ENCODE measurements at regions not wholly inside any gene's neighbourhood (a gene's known extent, or its start where the extent isn't known, plus 50 kb on each side); places are given as distances from the start of the nearest gene placed in this dataset.

DNA sequence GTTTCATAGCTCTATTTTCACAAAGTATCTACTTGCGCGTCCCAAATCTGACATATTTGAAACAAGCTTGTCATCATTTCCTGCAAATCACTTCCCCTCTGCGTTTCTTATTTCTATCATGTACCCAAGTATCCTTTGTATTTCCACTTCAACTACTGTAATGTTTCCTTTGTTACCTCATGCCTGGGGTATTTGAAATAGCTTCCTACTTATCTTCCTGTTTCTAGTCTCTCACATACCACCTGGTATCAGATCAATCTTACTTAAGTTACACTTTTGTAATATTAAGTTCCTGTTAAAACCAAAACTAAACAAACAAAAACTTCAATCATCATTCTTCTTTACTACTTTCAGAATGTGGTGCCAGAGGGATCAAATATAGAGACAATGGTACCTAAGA lies 93.6 kb upstream of the SMAD1 start:
- H3K4me3 ChIP-seq (ENCODE audit: low read length) = no peak overlapping the region
- DNase-seq (ENCODE audit: low read depth) = no peak

DNA sequence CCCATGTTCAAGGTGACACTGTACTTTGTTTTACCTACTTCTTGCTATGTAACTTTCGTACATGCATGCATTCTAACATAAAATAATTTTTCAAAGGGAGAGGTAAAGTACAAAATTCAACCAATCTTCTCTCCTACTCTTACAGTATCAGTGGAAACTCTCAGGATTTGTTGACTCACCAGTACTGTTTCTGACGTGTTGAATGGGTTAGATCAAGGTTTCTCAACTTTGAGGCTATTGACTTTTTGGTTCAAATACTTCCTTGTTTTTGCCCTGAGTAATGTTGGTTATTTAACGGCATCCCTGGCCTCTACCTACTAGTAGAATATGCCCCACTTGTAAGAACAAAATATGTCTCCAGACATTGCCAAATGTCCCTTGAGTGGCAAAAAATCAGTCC lies 94.6 kb upstream of the SMAD1 start:
- H3K4me3 ChIP-seq (ENCODE audit: low read length) = no peak overlapping the region
- no peak for TF ChIP-seq CTCF (conservative IDR thresholded peaks at IDR 0.05; ENCODE audit: low read depth, low read length)
- no peak for DNase-seq (ENCODE audit: low read depth)

More for the DNA sequence above, 93.6 kb upstream of the SMAD1 start:
- TF ChIP-seq CTCF (conservative IDR thresholded peaks at IDR 0.05; ENCODE audit: low read depth, low read length) = no peak

- H3K4me3 ChIP-seq (ENCODE audit: low read length) = no peak overlapping the region
- TF ChIP-seq CTCF (conservative IDR thresholded peaks at IDR 0.05; ENCODE audit: low read depth, low read length) = no peak
- no peak for DNase-seq (ENCODE audit: low read depth)
Observed at GRCh38 chr4:145381163-145381562, 100.5 kb upstream of the SMAD1 start.

DNA sequence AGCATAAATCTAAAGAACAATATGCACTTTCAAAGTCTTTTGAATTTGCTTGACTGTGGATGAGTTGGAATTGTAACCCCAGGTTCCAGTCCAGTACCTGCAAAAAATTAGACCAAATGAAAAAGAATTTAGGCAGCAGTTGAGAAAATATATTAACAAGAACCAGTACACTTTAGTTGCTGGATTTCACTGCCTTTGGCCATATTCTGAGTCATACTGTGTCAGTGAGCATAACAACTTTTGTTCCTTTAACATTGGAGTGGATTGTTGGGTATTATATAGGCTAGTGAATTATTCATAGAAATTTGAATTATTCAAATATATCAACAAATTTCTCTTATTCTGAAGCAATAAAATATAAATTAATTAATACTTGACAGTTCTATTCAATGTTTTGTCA lies 101.5 kb upstream of the SMAD1 start:
- no peak for TF ChIP-seq CTCF (conservative IDR thresholded peaks at IDR 0.05; ENCODE audit: low read depth, low read length)
- H3K4me3 ChIP-seq (ENCODE audit: low read length) = no peak overlapping the region
- DNase-seq (ENCODE audit: low read depth) = no peak

- TF ChIP-seq CTCF (conservative IDR thresholded peaks at IDR 0.05; ENCODE audit: low read depth, low read length) = no peak
- DNase-seq (ENCODE audit: low read depth) = no peak
- H3K4me3 ChIP-seq (ENCODE audit: low read length) = no peak overlapping the region
Observed at GRCh38 chr4:145375416-145375815, 106.2 kb upstream of the SMAD1 start.

DNA sequence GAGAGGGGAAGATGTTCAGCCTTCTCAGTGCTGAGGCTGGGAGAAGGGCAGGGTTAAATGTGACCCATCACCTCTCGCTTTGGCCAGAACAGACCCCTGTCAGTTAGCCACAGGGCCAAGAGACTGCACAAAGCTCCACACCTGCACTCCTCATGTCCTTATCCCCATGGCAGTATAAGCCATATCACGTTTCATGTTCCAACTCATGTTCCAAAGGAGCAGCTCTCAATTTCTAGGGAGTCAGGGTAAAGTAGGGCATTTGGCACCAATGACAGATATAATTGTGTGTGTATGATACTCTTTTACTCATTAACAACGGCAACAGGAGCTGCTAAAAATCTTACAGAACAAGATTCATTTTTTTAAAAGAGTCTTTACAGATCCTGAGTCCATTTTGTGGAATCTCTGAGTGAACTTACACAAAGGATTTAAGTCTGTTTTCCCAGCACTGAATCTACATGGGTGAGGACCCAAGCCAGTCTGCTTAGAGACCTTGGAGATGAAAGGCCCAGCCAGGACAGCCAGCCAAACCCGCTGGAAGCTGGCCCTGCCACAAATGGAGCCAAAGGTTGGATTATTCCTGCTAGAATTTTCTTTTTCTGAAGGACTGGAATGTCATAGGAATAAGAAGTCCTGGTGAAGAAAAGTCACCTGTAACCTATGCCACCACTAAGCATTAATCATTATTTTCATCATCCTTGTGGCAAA lies 129.1 kb upstream of the SMAD1 start:
- H3K4me3 ChIP-seq (ENCODE audit: low read length) = no peak overlapping the region
- no peak for DNase-seq (ENCODE audit: low read depth)
- no peak for TF ChIP-seq CTCF (conservative IDR thresholded peaks at IDR 0.05; ENCODE audit: low read depth, low read length)

DNA sequence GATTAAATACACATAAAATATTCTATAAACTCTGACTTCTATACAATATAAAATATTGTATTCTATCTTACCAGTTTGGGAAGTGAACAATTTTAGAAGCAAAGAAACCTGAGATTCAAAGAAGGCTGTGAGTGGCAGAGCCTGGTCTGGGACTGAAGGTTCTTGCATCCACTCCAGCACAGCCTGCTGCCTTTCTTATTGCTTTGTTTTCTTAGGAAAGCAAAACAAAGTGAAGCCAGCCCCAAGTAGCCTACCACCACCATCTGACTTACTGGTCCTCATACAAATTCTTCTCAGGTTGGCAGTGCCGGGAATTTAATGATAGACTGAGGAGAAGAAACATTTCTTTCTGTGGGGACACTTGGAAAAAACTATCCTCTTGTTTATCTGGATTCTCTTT lies 129.7 kb upstream of the SMAD1 start:
- TF ChIP-seq CTCF (conservative IDR thresholded peaks at IDR 0.05; ENCODE audit: low read depth, low read length) = no peak
- no peak for DNase-seq (ENCODE audit: low read depth)
- H3K4me3 ChIP-seq (ENCODE audit: low read length) = no peak overlapping the region

All from retinal pigment epithelial cell (primary cell).